Esophagus squamous epithelium (tissue), 4 donors: ENCODE measurements at regions not wholly inside any gene's neighbourhood (a gene's known extent, or its start where the extent isn't known, plus 50 kb on each side); places are given as distances from the start of the nearest gene placed in this dataset.

Experiments
- CTCF ChIP-seq, 6 experiments: fragments of 450-650 bp in 4 of 6; fragments of 200-600 bp in 2 of 6; sonication (generic) in 2 of 6; IDR thresholded peaks; one replicate each; pipeline ENCODE4 v1.5.1; 2016 to 2019; ENCODE audit warnings: antibody characterized with exemption in 6 of 6, mild to moderate bottlenecking in 4 of 6, moderate library complexity in 4 of 6
- POLR2A ChIP-seq, 4 donors: fragments of 450-650 bp; IDR thresholded peaks; one replicate each; pipeline ENCODE4 v1.6.1; 2017; ENCODE audit warnings: antibody characterized with exemption in 4 of 4, mild to moderate bottlenecking in 4 of 4, moderate library complexity in 3 of 4

- TF ChIP-seq POLR2A (IDR thresholded peaks at IDR 0.05) (no peak), CTCF (IDR thresholded peaks at IDR 0.05) (no peak)
Observed at GRCh38 chr1:29677028-29678024, 441.0 kb downstream of the PTPRU start.
